ENCODE measurements at regions not wholly inside any gene's neighbourhood (a gene's known extent, or its start where the extent isn't known, plus 50 kb on each side); places are given as distances from the start of the nearest gene placed in this dataset.

DNA sequence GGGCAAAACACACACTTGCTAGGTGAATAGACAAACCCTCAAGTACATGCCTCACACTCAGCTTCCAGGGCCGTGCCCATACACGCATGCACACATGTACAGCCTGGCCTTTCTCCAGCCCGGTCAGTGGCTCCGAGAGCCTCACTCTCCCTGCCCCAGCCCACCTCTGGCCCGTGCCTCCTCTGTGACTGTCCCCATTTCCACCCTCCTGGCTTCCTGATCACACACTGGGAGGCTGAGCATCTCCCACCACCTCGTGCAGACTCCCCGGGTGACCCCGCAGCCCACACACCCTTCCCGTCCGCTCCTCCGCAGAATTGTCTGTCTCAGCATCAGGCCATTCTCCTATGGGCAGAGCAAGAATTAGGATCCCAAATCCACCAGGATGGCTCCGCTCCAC lies 634.1 kb downstream of the TBC1D22A start:
- no peaks in the 10 kb centered on the region for H3K27me3 ChIP-seq
- no peak overlapping the region for H3K4me3 ChIP-seq
- WGBS, 2 donors, result 85 to 87% methylated on average over 12 of the region's 12 CpGs
- DNase-seq (ENCODE audit: low spot score in 2 of 2), result no peak
- H3K36me3 ChIP-seq, result no peaks in the 10 kb centered on the region
- H3K27ac ChIP-seq, result no peak overlapping the region
- H3K9me3 ChIP-seq, result no peaks in the 10 kb centered on the region
- TF ChIP-seq, protein P1, sequence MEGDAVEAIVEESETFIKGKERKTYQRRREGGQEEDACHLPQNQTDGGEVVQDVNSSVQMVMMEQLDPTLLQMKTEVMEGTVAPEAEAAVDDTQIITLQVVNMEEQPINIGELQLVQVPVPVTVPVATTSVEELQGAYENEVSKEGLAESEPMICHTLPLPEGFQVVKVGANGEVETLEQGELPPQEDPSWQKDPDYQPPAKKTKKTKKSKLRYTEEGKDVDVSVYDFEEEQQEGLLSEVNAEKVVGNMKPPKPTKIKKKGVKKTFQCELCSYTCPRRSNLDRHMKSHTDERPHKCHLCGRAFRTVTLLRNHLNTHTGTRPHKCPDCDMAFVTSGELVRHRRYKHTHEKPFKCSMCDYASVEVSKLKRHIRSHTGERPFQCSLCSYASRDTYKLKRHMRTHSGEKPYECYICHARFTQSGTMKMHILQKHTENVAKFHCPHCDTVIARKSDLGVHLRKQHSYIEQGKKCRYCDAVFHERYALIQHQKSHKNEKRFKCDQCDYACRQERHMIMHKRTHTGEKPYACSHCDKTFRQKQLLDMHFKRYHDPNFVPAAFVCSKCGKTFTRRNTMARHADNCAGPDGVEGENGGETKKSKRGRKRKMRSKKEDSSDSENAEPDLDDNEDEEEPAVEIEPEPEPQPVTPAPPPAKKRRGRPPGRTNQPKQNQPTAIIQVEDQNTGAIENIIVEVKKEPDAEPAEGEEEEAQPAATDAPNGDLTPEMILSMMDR (IDR thresholded peaks at IDR 0.05), result no peak
- TF ChIP-seq POLR2A (IDR thresholded peaks at IDR 0.05), result no peak
- TF ChIP-seq EP300 (IDR thresholded peaks at IDR 0.05), result no peak
- no peaks in the 10 kb centered on the region for H3K4me1 ChIP-seq

DNA sequence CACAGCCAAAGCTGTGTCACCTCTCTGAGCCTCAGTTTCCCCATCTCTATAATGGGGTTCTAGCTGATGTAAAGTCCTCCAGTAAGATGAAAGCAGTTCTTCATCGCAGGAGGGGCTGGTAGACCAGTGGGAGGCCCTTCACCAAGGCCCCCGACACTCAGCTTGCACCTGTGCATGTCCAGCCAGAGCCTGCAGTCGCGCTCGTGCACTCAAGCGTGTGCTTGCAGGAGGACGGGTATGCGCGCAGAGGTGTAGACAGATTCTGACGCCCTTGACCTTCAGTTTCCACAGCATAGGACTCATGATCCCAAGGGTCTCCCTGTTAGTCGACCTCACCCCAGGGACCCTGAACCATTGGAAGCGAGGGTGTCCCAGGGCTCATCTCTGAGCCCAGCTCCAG lies 633.7 kb downstream of the TBC1D22A start:
- WGBS, 2 donors, result 88 to 89% methylated on average over 10 to 12 of the region's 12 CpGs
- H3K4me1 ChIP-seq, result no peaks in the 10 kb centered on the region
- no peaks in the 10 kb centered on the region for H3K27me3 ChIP-seq
- H3K9me3 ChIP-seq, result no peaks in the 10 kb centered on the region
- H3K27ac ChIP-seq, result no peak overlapping the region
- no peak for DNase-seq (ENCODE audit: low spot score in 2 of 2)
- H3K4me3 ChIP-seq, result no peak overlapping the region
- TF ChIP-seq EP300 (IDR thresholded peaks at IDR 0.05) (no peak), POLR2A (IDR thresholded peaks at IDR 0.05) (no peak)
- TF ChIP-seq, protein P1 (IDR thresholded peaks at IDR 0.05), result no peak
- H3K36me3 ChIP-seq, result no peaks in the 10 kb centered on the region

DNA sequence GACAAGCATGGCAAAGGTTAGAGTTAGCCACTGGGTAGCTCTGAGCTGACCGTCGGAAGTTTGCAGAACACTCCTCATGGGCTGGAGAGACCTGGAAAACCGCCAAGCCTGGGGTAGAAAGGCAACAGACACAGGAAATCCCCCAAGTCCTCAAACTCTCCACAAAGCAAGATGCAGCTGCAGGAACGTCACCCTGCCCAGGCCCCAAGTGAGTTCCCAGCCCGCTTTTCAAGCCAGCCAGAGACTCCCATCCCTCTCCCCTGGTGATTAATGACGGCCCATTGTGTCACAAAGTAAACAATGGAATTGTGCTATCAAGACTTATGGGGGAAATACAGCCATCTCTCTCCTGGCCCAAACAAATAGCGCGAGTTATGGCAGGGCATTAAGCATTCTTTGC lies 633.0 kb downstream of the TBC1D22A start:
- TF ChIP-seq, protein P1 (IDR thresholded peaks at IDR 0.05), result no peak
- TF ChIP-seq POLR2A (IDR thresholded peaks at IDR 0.05), result no peak
- TF ChIP-seq EP300 (IDR thresholded peaks at IDR 0.05), result no peak
- Histone ChIP-seq H3K27me3 (no peaks in the 10 kb centered on the region), H3K27ac (no peak overlapping the region), H3K4me1 (no peaks in the 10 kb centered on the region), H3K9me3 (no peaks in the 10 kb centered on the region), H3K36me3 (no peaks in the 10 kb centered on the region), H3K4me3 (no peak overlapping the region)
- WGBS, 2 donors, result 24 to 45% methylated on average over 8 of the region's 8 CpGs
- no peak for DNase-seq (ENCODE audit: low spot score in 2 of 2)

DNA sequence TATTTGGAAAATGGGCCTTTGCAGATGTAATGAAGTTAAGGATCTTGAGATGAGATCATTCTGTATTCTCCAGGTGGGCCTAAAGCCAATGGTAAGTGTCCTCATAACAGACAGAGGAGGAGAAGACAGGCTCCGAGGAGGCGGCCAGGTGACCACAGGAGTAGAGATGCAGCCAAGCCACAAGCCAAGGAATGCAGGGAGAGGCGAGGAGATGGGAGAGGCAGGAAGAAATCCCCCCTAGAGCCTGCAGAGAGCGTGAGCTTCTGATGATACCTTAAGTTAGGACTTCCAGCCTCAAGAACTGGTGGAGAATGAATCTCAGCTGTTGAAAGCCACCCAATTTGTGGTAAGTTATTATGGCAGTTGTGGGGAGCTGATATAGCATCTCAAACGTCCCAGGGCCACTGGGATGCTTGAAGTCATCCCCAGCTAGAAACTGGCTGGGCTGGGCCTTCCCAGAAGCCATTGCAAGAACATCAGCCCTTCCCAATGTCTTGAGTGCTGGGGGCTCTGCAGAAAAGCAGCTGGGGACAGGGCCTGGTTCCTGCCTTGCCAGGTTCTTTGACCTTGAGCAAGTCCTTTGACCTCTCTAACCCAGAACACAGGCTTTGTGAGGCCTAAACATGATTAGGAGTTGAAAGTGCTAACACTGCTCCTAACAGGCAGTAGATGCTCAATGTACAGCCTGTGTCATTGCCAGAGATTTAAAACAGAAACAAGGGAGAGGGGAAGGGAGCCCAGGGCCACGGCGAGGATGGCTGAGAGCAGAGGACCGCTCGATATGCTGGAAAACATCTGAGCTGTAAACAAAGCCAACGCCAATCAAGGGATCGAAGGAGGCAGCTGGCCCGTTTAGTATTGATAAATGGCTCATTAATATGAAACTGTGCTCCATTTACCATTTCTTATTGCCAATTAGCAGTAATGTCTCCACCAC lies 632.3 kb downstream of the TBC1D22A start:
- Histone ChIP-seq H3K36me3 (no peaks in the 10 kb centered on the region), H3K27ac (no peak overlapping the region), H3K4me1 (no peaks in the 10 kb centered on the region), H3K4me3 (no peak overlapping the region), H3K9me3 (no peaks in the 10 kb centered on the region), H3K27me3 (no peaks in the 10 kb centered on the region)
- WGBS, 2 donors, result 74 to 80% methylated on average over 12 of the region's 12 CpGs
- DNase-seq (ENCODE audit: low spot score in 2 of 2), result no peak
- TF ChIP-seq POLR2A (IDR thresholded peaks at IDR 0.05) (no peak), EP300 (IDR thresholded peaks at IDR 0.05) (no peak)
- TF ChIP-seq, protein P1 (IDR thresholded peaks at IDR 0.05), result no peak

DNA sequence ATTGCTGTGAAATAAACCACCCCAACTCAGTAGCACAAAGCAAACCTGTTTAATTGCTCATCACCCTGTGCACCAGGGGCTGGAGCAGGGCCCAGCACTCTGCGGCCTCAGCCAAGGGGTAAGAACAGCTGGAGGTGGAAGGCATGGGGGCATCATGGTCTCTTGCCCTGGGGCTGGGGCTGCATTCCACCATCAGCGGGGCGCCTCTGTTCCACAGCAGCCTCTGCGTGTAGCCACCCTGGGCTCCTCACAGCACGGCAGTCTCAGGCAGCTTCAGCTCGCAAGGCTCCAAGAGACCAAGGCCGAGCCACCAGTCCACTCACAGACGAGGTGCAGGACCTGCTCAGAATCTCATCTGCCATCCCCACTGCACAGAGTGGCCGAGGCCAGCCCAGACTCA lies 630.7 kb downstream of the TBC1D22A start:
- H3K36me3 ChIP-seq, result no peaks in the 10 kb centered on the region
- TF ChIP-seq, protein P1 (IDR thresholded peaks at IDR 0.05), result no peak
- TF ChIP-seq POLR2A (IDR thresholded peaks at IDR 0.05), result no peak
- WGBS, 2 donors, result 80 to 81% methylated on average over 7 to 9 of the region's 9 CpGs
- H3K27ac ChIP-seq, result no peak overlapping the region
- no peaks in the 10 kb centered on the region for H3K4me1 ChIP-seq
- H3K4me3 ChIP-seq, result no peak overlapping the region
- no peaks in the 10 kb centered on the region for H3K27me3 ChIP-seq
- DNase-seq (ENCODE audit: low spot score in 2 of 2), result no peak
- H3K9me3 ChIP-seq, result no peaks in the 10 kb centered on the region

Measured in tibial nerve (tissue), 4 donors.